ENCODE measurements at regions not wholly inside any gene's neighbourhood (a gene's known extent, or its start where the extent isn't known, plus 50 kb on each side); places are given as distances from the start of the nearest gene placed in this dataset.

GRCh38 chr2:75416420-75417342 lies 144.1 kb downstream of the EVA1A start:
- TF ChIP-seq CTCF (IDR thresholded peaks at IDR 0.05) (no peak), POLR2A (IDR thresholded peaks at IDR 0.05) (no peak)
